ENCODE measurements at regions not wholly inside any gene's neighbourhood (a gene's known extent, or its start where the extent isn't known, plus 50 kb on each side); places are given as distances from the start of the nearest gene placed in this dataset.

GRCh38 chr18:22009242-22009641 is 160.1 kb upstream of the GATA6 start:
- ATAC-seq (replicated peaks) (no peak), DNase-seq (no peak)
- Mint-ChIP-seq H3K27ac (no peak overlapping the region), H3K36me3 (no peaks in the 10 kb centered on the region), H3K4me1 (no peaks in the 10 kb centered on the region), H3K4me3 (no peak overlapping the region), H3K9me3 (peaks cover 14 to 27% of the 10 kb centered on the region in 2 donors), H3K27me3 (no peaks in the 10 kb centered on the region)

- no peak overlapping the region for H3K27ac Mint-ChIP-seq
- DNase-seq: no peak
- no peak for ATAC-seq (replicated peaks)
- H3K4me1 Mint-ChIP-seq: no peaks in the 10 kb centered on the region
- no peak overlapping the region for H3K4me3 Mint-ChIP-seq
- H3K9me3 Mint-ChIP-seq: peaks cover 14 to 25% of the 10 kb centered on the region in 2 donors
- peaks cover 3 to 9% of the 10 kb centered on the region in 2 donors for H3K27me3 Mint-ChIP-seq
- H3K36me3 Mint-ChIP-seq: no peaks in the 10 kb centered on the region
Measured at GRCh38 chr18:22013993-22014392, 155.4 kb upstream of the GATA6 start.

- Mint-ChIP-seq H3K27ac (no peak overlapping the region), H3K9me3 (peaks cover 14 to 18% of the 10 kb centered on the region in 2 donors), H3K27me3 (peaks cover 3 to 9% of the 10 kb centered on the region in 2 donors), H3K36me3 (no peaks in the 10 kb centered on the region), H3K4me3 (no peak overlapping the region), H3K4me1 (no peaks in the 10 kb centered on the region)
- ATAC-seq (replicated peaks) (no peak), DNase-seq (no peak)
Measured at GRCh38 chr18:22015156-22015555, 154.2 kb upstream of the GATA6 start.

GRCh38 chr18:22018366-22018765 is 151.0 kb upstream of the GATA6 start:
- Mint-ChIP-seq H3K4me1 (no peaks in the 10 kb centered on the region), H3K27me3 (peaks cover 3 to 9% of the 10 kb centered on the region in 2 donors), H3K9me3 (peaks cover 8 to 9% of the 10 kb centered on the region in 2 donors), H3K27ac (no peak overlapping the region), H3K36me3 (no peaks in the 10 kb centered on the region), H3K4me3 (no peak overlapping the region)
- DNase-seq (no peak), ATAC-seq (replicated peaks) (no peak)

- Mint-ChIP-seq H3K4me1 (no peaks in the 10 kb centered on the region), H3K9me3 (peaks cover under 1 to 3% of the 10 kb centered on the region in 2 donors), H3K4me3 (no peak overlapping the region), H3K27ac (no peak overlapping the region), H3K27me3 (peaks cover 3 to 9% of the 10 kb centered on the region in 2 donors), H3K36me3 (no peaks in the 10 kb centered on the region)
- DNase-seq: no peak
- ATAC-seq (replicated peaks): no peak
Measured at GRCh38 chr18:22019193-22019592, 150.2 kb upstream of the GATA6 start.

GRCh38 chr18:22020127-22020866 is 149.1 kb upstream of the GATA6 start:
- Mint-ChIP-seq H3K36me3 (no peaks in the 10 kb centered on the region), H3K9me3 (peaks cover 0 to under 1% of the 10 kb centered on the region in 2 donors), H3K4me1 (no peaks in the 10 kb centered on the region), H3K27ac (no peak overlapping the region), H3K27me3 (peaks cover 3 to 9% of the 10 kb centered on the region in 2 donors), H3K4me3 (no peak overlapping the region)
- DNase-seq: no peak
- no peak for ATAC-seq (replicated peaks)

GRCh38 chr18:22020867-22021370 is 148.5 kb upstream of the GATA6 start:
- H3K27me3 Mint-ChIP-seq: peaks cover 3 to 9% of the 10 kb centered on the region in 2 donors
- H3K27ac Mint-ChIP-seq: no peak overlapping the region
- no peaks in the 10 kb centered on the region for H3K4me1 Mint-ChIP-seq
- no peaks in the 10 kb centered on the region for H3K36me3 Mint-ChIP-seq
- no peak overlapping the region for H3K4me3 Mint-ChIP-seq
- H3K9me3 Mint-ChIP-seq: no peaks in the 10 kb centered on the region
- no peak for ATAC-seq (replicated peaks)
- no peak for DNase-seq

GRCh38 chr18:22021701-22022100 is 147.7 kb upstream of the GATA6 start:
- no peaks in the 10 kb centered on the region for H3K4me1 Mint-ChIP-seq
- no peak for ATAC-seq (replicated peaks)

GRCh38 chr18:22024924-22025323 is 144.5 kb upstream of the GATA6 start:
- Mint-ChIP-seq H3K4me3 (no peak overlapping the region), H3K4me1 (no peaks in the 10 kb centered on the region), H3K27ac (no peak overlapping the region), H3K36me3 (no peaks in the 10 kb centered on the region), H3K9me3 (no peaks in the 10 kb centered on the region), H3K27me3 (no peaks in the 10 kb centered on the region)
- ATAC-seq (replicated peaks) (no peak), DNase-seq (no peak)

More at GRCh38 chr18:22021701-22022100, 147.7 kb upstream of the GATA6 start:
- peaks cover 3 to 9% of the 10 kb centered on the region in 2 donors for H3K27me3 Mint-ChIP-seq
- H3K9me3 Mint-ChIP-seq: no peaks in the 10 kb centered on the region
- no peak overlapping the region for H3K27ac Mint-ChIP-seq
- no peak for DNase-seq
- H3K4me3 Mint-ChIP-seq: no peak overlapping the region
- H3K36me3 Mint-ChIP-seq: no peaks in the 10 kb centered on the region

- H3K4me3 Mint-ChIP-seq: no peak overlapping the region
- no peak for ATAC-seq (replicated peaks)
- DNase-seq: no peak
- no peaks in the 10 kb centered on the region for H3K9me3 Mint-ChIP-seq
- H3K36me3 Mint-ChIP-seq: no peaks in the 10 kb centered on the region
- H3K4me1 Mint-ChIP-seq: no peaks in the 10 kb centered on the region
- H3K27me3 Mint-ChIP-seq: no peaks in the 10 kb centered on the region
- H3K27ac Mint-ChIP-seq: no peak overlapping the region
Measured at GRCh38 chr18:22026362-22026761, 143.0 kb upstream of the GATA6 start.

- no peaks in the 10 kb centered on the region for H3K4me1 Mint-ChIP-seq
- no peak for ATAC-seq (replicated peaks)
- no peaks in the 10 kb centered on the region for H3K27me3 Mint-ChIP-seq
- no peaks in the 10 kb centered on the region for H3K36me3 Mint-ChIP-seq
- DNase-seq: no peak
- peak overlapping the region; percentile 59 for H3K27ac Mint-ChIP-seq
- no peak overlapping the region for H3K4me3 Mint-ChIP-seq
- H3K9me3 Mint-ChIP-seq: no peaks in the 10 kb centered on the region
Measured at GRCh38 chr18:22026889-22027288, 142.5 kb upstream of the GATA6 start.

GRCh38 chr18:22031611-22032010 is 137.8 kb upstream of the GATA6 start:
- no peaks in the 10 kb centered on the region for H3K27me3 Mint-ChIP-seq
- no peaks in the 10 kb centered on the region for H3K36me3 Mint-ChIP-seq
- no peaks in the 10 kb centered on the region for H3K9me3 Mint-ChIP-seq
- DNase-seq: no peak
- no peak for ATAC-seq (replicated peaks)
- H3K4me1 Mint-ChIP-seq: no peaks in the 10 kb centered on the region
- H3K4me3 Mint-ChIP-seq: no peak overlapping the region
- H3K27ac Mint-ChIP-seq: no peak overlapping the region

GRCh38 chr18:22032392-22032961 is 136.9 kb upstream of the GATA6 start:
- Mint-ChIP-seq H3K9me3 (no peaks in the 10 kb centered on the region), H3K27ac (no peak overlapping the region), H3K36me3 (no peaks in the 10 kb centered on the region), H3K4me3 (no peak overlapping the region), H3K27me3 (no peaks in the 10 kb centered on the region), H3K4me1 (no peaks in the 10 kb centered on the region)
- DNase-seq (no peak), ATAC-seq (replicated peaks) (peak; percentile 49 to 53)

GRCh38 chr18:22033085-22033484 is 136.3 kb upstream of the GATA6 start:
- Mint-ChIP-seq H3K27me3 (no peaks in the 10 kb centered on the region), H3K27ac (no peak overlapping the region), H3K4me3 (no peak overlapping the region), H3K9me3 (no peaks in the 10 kb centered on the region), H3K36me3 (no peaks in the 10 kb centered on the region), H3K4me1 (no peaks in the 10 kb centered on the region)
- DNase-seq (no peak), ATAC-seq (replicated peaks) (no peak)

GRCh38 chr18:22034276-22034675 is 135.1 kb upstream of the GATA6 start:
- H3K4me3 Mint-ChIP-seq: no peak overlapping the region

More at GRCh38 chr18:22034276-22034675, 135.1 kb upstream of the GATA6 start:
- H3K27ac Mint-ChIP-seq: no peak overlapping the region
- no peaks in the 10 kb centered on the region for H3K4me1 Mint-ChIP-seq
- ATAC-seq (replicated peaks) (no peak), DNase-seq (no peak)
- H3K36me3 Mint-ChIP-seq: no peaks in the 10 kb centered on the region
- H3K9me3 Mint-ChIP-seq: no peaks in the 10 kb centered on the region
- no peaks in the 10 kb centered on the region for H3K27me3 Mint-ChIP-seq
